ENCODE measurements at regions not wholly inside any gene's neighbourhood (a gene's known extent, or its start where the extent isn't known, plus 50 kb on each side); places are given as distances from the start of the nearest gene placed in this dataset.

DNA sequence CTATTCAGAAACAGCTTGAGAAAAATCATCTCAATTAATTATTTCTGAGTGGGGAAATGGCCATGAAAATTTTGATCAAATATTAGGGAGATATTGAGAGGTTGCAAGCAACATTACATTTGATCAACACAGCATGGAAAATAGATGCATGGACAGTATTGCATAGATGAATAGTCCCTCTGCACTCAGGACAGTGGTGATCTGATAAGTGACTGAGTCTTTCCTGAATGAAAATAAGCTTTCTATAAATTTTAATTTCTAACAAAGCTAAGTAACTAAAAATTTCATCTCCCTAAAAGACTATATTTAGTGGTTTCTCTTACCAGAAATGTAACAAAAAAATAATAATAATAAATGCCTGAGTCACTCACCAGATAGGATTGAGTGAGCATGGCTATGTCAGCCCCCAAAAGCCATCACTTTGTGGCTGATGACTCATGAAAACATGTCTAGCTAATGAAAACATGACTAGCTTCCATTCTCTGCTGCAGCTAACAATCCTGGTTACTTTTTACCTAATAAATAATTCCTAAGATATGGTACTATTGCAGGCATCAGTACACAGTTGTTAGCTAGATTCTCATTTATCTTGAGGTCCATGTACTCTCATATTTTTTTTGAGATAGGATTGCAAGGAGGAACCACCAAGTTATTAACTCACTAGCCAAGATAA lies 1294.8 kb upstream of the ACO1 start:
- no peak for DNase-seq

DNA sequence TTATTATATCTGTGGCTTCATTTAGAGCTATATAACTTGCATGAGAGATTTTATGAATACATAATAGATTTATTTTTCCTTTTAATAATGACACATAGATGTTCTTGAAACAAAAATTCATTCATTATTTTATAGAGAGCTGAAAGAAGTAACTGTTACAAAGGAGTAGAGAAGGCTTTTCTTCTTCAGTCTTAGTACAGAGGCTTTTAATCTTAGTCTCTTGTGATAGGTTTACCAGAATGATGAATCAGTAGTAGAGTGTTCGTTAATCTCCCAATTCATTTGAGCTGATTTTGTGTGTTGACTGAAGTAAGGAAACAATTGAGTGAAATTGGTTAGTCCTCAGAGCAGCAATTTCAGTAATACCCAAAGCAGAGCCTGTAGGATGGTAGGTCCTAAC lies 1284.1 kb upstream of the ACO1 start:
- DNase-seq, result no peak

GRCh38 chr9:31103836-31104235 lies 1280.6 kb upstream of the ACO1 start:
- no peak for DNase-seq

GRCh38 chr9:31104249-31104648 lies 1280.2 kb upstream of the ACO1 start:
- no peak for DNase-seq

DNA sequence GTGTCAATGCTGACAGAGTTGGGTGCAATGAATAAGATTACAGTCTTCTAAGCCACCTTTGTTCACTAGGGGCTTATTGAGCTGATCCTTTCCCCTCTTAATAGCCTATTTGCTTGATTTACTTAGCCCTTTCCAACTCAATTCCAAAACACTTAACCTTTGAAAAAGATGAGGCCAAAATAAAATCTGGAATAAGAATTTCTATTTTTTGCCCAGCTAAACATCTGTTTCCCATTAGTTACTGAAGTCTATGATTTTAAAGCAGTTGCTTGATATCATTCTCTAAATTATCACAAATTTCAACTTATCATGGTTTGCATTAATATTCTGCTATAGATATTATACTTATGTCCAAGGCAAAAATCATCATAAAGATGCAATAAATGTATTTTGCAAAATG lies 1272.0 kb upstream of the ACO1 start:
- DNase-seq, result no peak

- no peak for DNase-seq
Observed at GRCh38 chr9:31114346-31114745, 1270.1 kb upstream of the ACO1 start.

GRCh38 chr9:31119890-31120454 lies 1264.5 kb upstream of the ACO1 start:
- no peak for DNase-seq

DNA sequence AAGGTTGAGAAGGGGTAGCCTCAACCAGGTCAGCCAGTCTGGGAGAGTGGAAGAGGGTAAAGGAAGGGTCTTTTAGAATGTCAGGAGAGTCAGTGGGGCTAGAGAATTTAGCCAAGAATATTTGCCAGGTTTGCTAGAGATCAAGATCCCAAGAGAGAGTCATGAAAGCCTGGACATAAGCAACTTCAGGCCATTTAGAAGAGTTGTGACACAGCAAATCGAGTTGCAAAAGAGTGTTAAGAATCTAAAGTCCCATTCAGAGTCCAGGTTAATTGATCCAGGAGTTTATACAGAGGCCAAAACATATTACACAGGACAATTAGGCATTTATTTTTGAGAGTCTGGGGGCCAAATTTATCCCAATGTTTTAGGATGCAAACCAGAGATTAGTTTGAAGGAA lies 1260.1 kb upstream of the ACO1 start:
- DNase-seq, result no peak

DNA sequence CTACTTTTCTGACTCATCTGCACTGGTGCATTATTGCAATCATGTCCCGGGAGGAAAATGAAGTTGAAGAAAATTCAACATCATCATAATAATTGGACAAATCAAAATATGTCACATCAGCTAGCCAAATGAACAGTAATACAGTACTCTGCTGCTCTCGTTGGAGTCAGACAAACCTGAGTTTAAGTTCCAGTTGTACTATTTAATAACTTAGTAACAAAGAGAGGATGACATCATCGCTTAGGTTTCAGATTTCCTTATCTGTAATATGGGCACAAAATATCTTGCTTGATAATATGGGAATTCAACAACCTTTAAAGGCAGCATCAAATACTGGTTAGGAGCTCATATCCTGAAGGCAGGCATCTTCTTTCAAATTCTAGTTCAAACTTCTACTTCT lies 1248.9 kb upstream of the ACO1 start:
- DNase-seq, result no peak

DNA sequence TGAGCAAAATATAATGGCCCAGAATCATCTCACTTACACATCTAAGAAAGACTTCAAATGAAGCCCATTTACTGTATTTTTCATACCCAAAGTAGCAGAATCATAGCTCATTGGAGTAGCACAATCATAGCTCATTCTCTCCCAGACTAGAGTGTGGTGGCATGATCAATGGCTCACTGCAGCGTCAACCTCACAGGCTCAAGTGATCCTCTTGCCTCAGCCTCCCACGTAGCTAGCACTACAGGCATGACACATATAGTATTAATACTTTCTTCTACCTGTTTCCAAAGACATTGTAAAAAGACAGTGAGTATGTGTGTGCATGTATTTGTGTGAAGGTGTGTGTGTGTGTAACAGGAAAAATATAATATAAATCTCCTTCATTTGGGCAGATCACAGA lies 1247.9 kb upstream of the ACO1 start:
- DNase-seq, result no peak

- no peak for DNase-seq
Observed at GRCh38 chr9:31137176-31138160, 1247.0 kb upstream of the ACO1 start.

DNA sequence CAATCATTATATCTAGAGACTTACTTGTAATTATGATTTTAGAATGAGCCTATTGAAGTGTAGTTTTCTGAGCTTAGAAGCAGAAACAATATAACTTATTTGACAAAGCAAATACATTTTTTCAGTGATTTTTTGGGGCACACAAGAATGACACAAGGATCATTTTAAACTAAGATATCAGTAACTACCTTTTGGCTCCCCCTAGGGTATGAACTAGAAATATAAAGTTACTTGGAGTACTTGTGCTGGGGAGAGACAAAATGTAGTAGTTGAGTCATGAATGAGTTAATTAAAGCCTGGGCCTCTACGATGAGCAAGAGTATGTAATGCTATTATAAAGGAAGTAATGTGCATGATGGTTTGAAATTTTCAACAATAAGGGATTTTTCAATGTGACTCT lies 1244.1 kb upstream of the ACO1 start:
- no peak for DNase-seq

DNA sequence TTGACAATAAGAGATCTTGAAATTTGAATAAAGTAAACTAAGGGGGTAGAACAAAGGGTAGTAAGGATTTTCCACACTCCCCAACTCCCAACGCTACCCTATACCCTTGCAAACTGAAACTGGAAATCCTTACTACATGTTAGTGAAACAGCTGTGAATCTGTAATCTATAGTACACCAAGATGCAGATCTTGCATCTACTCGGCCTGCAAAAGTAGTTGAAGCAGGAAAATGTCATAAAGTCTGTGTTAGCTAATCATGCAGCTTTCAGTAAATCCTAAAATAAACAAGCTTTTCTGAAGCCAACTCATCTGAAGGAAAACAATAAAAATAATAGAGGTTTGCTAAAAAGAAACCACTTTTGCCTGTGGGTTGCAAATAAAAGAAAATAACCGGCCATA lies 1242.0 kb upstream of the ACO1 start:
- DNase-seq, result no peak

- DNase-seq, result no peak
Observed at GRCh38 chr9:31144614-31145013, 1239.8 kb upstream of the ACO1 start.

- no peak for DNase-seq
Observed at GRCh38 chr9:31146485-31147166, 1237.8 kb upstream of the ACO1 start.

DNA sequence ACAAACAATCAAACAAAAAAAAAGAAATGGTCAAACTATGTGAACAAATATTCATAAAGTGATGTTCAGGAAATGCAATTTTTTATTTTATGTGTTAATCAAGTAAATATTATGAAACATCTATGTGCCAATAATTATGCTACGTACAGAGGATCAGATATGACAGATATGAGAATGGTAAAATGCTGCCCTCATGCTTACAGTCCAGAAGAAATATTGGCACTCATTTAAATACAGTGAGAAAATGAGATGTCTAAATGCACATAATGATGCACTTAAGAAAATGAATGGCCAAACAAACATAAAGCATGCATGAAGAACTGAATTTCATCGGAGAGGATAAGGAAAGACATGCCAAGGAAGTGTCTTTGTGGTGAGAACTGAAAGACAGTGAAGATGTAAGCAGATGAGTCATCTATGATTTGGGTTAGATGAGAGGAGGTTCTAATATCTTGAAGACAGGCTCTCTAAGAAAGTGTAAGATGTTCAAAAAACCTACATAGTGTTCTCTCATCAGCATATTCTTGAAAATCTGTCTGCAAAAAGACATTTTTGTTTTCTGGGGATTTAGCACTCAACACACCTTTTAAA lies 1231.1 kb upstream of the ACO1 start:
- DNase-seq, result no peak

- DNase-seq, result no peak
Observed at GRCh38 chr9:31166516-31166915, 1217.9 kb upstream of the ACO1 start.

- no peak for DNase-seq
Observed at GRCh38 chr9:31168161-31168560, 1216.3 kb upstream of the ACO1 start.

DNA sequence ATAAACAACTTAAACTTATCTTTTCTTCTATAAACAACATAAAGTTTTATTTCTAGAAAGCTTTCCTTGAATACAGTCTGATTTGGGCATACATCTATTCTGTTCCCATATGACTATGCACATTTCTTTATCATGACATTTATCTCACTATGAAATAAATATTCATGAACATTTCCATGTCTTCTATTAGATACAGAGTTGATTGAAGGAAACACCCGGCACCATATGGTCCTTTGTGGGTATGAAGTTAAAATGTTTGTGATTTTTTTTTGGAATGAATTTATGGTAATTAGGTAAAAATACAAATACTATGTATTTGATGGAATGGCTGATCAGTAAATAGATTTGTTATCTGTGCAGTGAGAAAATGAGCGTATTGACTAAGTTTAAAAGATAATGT lies 1209.8 kb upstream of the ACO1 start:
- no peak for DNase-seq

DNA sequence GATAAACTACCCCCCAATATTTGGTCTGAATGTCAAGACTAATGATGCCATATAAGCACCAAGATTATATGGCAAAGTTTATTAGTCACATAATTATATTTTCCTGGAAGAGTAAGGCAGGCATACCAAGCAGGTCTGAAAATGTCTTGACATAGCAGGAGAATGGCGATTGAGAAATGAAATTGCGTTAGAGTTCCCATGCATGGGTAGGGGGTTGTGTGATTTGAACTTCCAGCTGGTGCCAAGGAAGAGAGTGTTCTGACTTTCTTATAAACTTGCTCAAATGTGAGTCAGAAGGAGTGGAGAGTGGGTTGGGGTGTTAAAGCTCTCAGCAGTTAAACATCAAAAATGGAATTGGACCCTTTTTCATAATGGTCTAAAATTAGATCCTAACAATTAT lies 1200.6 kb upstream of the ACO1 start:
- no peak for DNase-seq

DNA sequence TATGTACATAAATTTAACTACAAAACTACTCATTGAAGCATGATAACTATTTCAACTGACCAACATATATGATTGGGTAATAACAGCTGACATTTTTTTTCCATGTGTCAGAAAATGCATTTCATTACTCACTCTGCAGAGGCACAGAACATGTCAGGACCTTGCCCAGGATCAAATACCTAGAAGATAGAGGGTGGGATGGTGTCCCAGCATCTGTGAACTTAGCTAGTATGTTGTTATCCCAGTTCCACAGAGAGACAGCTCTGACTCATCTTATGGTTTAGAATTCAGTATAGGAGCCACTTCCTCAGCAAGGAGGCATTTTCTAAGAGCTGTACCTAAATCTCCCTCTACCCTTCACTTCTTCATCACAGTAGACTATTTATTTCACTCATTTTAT lies 1198.6 kb upstream of the ACO1 start:
- no peak for DNase-seq

DNA sequence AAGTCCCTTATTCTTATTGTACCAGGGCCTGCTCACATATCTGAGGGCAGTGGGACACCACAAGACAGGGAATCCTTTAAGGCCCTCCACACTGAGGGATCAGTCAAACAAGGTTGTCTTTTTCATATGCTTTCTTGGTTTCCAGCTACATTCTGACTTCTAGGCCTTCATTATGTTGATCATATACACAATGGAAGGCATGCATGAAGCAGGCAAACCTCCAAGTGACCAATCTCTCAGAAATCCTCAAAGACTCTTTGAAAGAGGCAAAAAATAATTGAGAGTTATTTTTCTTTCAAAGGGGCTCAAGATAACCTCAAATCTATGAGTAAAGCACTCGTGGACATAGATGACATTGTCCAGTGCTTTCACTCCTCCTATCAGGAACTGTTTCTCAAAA lies 1195.9 kb upstream of the ACO1 start:
- no peak for DNase-seq

DNA sequence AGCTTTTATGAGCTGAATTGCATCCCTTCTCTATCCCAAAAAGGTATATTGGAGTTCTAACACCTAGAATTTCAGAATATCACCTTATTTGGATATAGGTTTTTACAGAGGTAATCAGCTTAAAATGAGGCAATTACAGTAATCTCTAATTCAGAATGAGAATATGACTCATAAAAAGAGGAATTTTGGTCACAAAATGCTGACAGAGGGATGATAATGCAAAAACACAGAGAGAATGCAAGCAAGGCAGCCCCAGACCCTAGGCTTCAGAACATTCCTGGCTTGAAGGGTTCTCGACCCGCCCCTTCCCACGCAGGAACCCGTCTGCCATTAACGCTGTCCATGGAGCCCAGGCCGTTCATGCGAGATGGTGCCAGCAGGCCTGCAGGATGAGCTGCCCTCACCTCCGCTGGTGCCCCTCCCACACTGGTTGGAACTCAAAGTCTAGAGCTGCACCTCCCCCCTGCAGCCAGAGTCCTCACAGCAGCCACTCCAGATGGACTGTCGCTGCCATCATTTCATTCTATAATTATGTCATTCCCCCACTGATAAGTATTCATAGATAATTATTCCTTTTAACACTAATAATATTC lies 1173.4 kb upstream of the ACO1 start:
- DNase-seq, result no peak

Measured in cerebellar nuclear complex (tissue), 1 donor.